Trophoblast cell (in vitro differentiated cells and primary cell): ENCODE measurements at regions not wholly inside any gene's neighbourhood (a gene's known extent, or its start where the extent isn't known, plus 50 kb on each side); places are given as distances from the start of the nearest gene placed in this dataset.
"Not testable (repeated sequence)": the region's sequence is repeated elsewhere in the genome, so short reads cannot be mapped to it uniquely, and the experiment has no call there.

Experiments used
- DNase-seq, 2 donors: peaks; one replicate each; pipeline ENCODE4 v3.0.0-alpha.2; 2016
- H2AFZ ChIP-seq: 2 replicates; pipeline ENCODE4 v1.6.1; 2013; ENCODE audit warnings: low read length, moderate library complexity, mild to moderate bottlenecking; ENCODE audit not compliant: insufficient read depth, poor library complexity
- H2AK5ac ChIP-seq: 2 replicates; pipeline ENCODE4 v1.6.1; 2013; ENCODE audit warnings: mild to moderate bottlenecking, low read length
- H2BK120ac ChIP-seq: 2 replicates; pipeline ENCODE4 v1.6.1; 2013; ENCODE audit warnings: low read length, mild to moderate bottlenecking, moderate library complexity; ENCODE audit not compliant: insufficient read depth, poor library complexity
- H2BK12ac ChIP-seq: 2 replicates; pipeline ENCODE4 v1.6.1; 2013; ENCODE audit warnings: mild to moderate bottlenecking, low read length, moderate library complexity
- H2BK5ac ChIP-seq: 2 replicates; pipeline ENCODE4 v1.6.1; 2013; ENCODE audit warnings: low read length, low read depth, moderate library complexity, mild to moderate bottlenecking; ENCODE audit not compliant: poor library complexity
- H3K14ac ChIP-seq: 2 replicates; pipeline ENCODE4 v1.6.1; 2013; ENCODE audit warnings: mild to moderate bottlenecking, low read length
- H3K18ac ChIP-seq: 2 replicates; pipeline ENCODE4 v1.6.1; 2013; ENCODE audit warnings: mild to moderate bottlenecking, low read length
- H3K23ac ChIP-seq: 2 replicates; pipeline ENCODE4 v1.6.1; 2013; ENCODE audit warnings: low read length
- H3K27ac ChIP-seq: 2 replicates; pipeline ENCODE4 v1.5.1; 2013; ENCODE audit warnings: low read depth, mild to moderate bottlenecking, inconsistent platforms, low read length, moderate library complexity
- H3K27me3 ChIP-seq: 2 replicates; pipeline ENCODE4 v1.6.1; 2013; ENCODE audit warnings: inconsistent platforms, mild to moderate bottlenecking, low read length, moderate library complexity; ENCODE audit not compliant: insufficient read depth
- H3K36me3 ChIP-seq, 2 experiments: 1 replicate in 1 of 2; 2 replicates in 1 of 2; pipeline ENCODE4 v1.6.1; 2013; ENCODE audit warnings: low read length in 2 of 2, mild to moderate bottlenecking in 2 of 2, moderate library complexity in 1 of 2; ENCODE audit not compliant: insufficient read depth in 2 of 2, control insufficient read depth in 1 of 2
- H3K4ac ChIP-seq: 2 replicates; pipeline ENCODE4 v1.6.1; 2013; ENCODE audit warnings: low read depth, mild to moderate bottlenecking, low read length, moderate library complexity
- H3K4me1 ChIP-seq, 2 experiments: 1 replicate in 1 of 2; 2 replicates in 1 of 2; pipeline ENCODE4 v1.6.1; 2013; ENCODE audit warnings: low read length in 2 of 2, mild to moderate bottlenecking in 2 of 2, moderate library complexity in 1 of 2; ENCODE audit not compliant: insufficient read depth in 2 of 2, control insufficient read depth in 1 of 2
- H3K4me2 ChIP-seq: 2 replicates; pipeline ENCODE4 v1.6.1; 2013; ENCODE audit warnings: inconsistent platforms, mild to moderate bottlenecking, low read length, moderate library complexity
- H3K4me3 ChIP-seq: 2 replicates; pipeline ENCODE4 v1.5.1; 2013; ENCODE audit warnings: mild to moderate bottlenecking, low read depth, low read length, inconsistent platforms
- H3K79me1 ChIP-seq: one replicate; pipeline ENCODE4 v1.6.1; 2013; ENCODE audit warnings: low read length
- H3K79me2 ChIP-seq: 2 replicates; pipeline ENCODE4 v1.6.1; 2013; ENCODE audit warnings: low read length, mild to moderate bottlenecking; ENCODE audit not compliant: control insufficient read depth, insufficient read depth, poor library complexity
- H3K9ac ChIP-seq: 2 replicates; pipeline ENCODE4 v1.6.1; 2013; ENCODE audit warnings: mild to moderate bottlenecking, low read length
- H3K9me3 ChIP-seq: 2 replicates; pipeline ENCODE4 v1.6.1; 2013; ENCODE audit warnings: low read depth, mild to moderate bottlenecking, control low read depth, inconsistent platforms, low read length; ENCODE audit not compliant: insufficient read depth
- H4K12ac ChIP-seq: 2 replicates; pipeline ENCODE4 v1.6.1; 2013; ENCODE audit warnings: low read depth, mild to moderate bottlenecking, low read length, moderate library complexity
- H4K8ac ChIP-seq: 2 replicates; pipeline ENCODE4 v1.6.1; 2013; ENCODE audit warnings: low read depth, mild to moderate bottlenecking, low read length, moderate library complexity
- H4K91ac ChIP-seq: one replicate; pipeline ENCODE4 v1.6.1; 2013; ENCODE audit warnings: low read depth, mild to moderate bottlenecking, low read length, moderate library complexity
- WGBS: extraction: QIAGEN DNeasy Blood & Tissue Kit; methylation state at CpG from one replicate; pipeline ENCODE4 v1.1.7; 2013; ENCODE audit warnings: missing lambda C conversion rate; ENCODE audit not compliant: insufficient read length, insufficient coverage; ENCODE audit errors: extremely low coverage; 5-methylcytosine and 5-hydroxymethylcytosine counted together

- not testable (repeated sequence) for H3K9ac ChIP-seq, DNase-seq, H3K79me2 ChIP-seq, H2BK120ac ChIP-seq, H2BK12ac ChIP-seq, H3K23ac ChIP-seq, H3K27ac ChIP-seq, H4K91ac ChIP-seq, H2AK5ac ChIP-seq, H2AFZ ChIP-seq, H2BK5ac ChIP-seq, H3K14ac ChIP-seq, H3K4me1 ChIP-seq, H3K36me3 ChIP-seq, H3K18ac ChIP-seq, H4K8ac ChIP-seq, H3K27me3 ChIP-seq, H4K12ac ChIP-seq, H3K4me2 ChIP-seq, H3K79me1 ChIP-seq, H3K4me3 ChIP-seq, H3K4ac ChIP-seq
- peaks cover 12% of the 10 kb centered on the region for H3K9me3 ChIP-seq
Measured at GRCh38 chr16:35804465-35804864, 2345.1 kb downstream of the TP53TG3F start.

DNA sequence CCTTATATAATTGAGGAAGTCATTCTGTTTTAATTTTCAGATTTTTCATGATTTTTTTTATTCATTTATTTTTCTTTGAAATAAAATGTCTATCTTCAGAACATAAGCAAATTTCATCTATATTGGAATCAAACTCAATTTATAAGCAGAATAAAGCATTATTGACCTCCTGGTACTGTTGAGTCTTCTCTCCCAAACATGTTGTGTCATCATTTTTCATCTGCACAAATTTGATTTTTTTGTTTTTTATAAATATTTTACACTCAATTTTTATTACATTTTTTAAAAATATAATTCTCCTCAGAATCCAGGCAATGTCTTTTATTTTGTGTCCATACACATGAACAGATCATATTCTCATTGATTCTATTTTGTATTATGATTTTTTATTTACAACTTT lies 2363.9 kb downstream of the TP53TG3F start:
- no peak overlapping the region for H2BK120ac ChIP-seq
- H3K27me3 ChIP-seq: no peaks in the 10 kb centered on the region
- H2BK12ac ChIP-seq: no peak overlapping the region
- H4K12ac ChIP-seq: no peak overlapping the region
- no peak for DNase-seq
- no peak overlapping the region for H3K4me2 ChIP-seq
- no peak overlapping the region for H4K91ac ChIP-seq
- H3K79me2 ChIP-seq: no peaks in the 10 kb centered on the region
- no peak overlapping the region for H3K9ac ChIP-seq
- no peaks in the 10 kb centered on the region for H3K4me1 ChIP-seq
- no peak overlapping the region for H3K23ac ChIP-seq
- H3K14ac ChIP-seq: no peak overlapping the region
- no peak overlapping the region for H2AK5ac ChIP-seq
- no peak overlapping the region for H3K18ac ChIP-seq
- no peak overlapping the region for H4K8ac ChIP-seq
- H3K79me1 ChIP-seq: no peaks in the 10 kb centered on the region
- H3K4ac ChIP-seq: no peak overlapping the region
- no peaks in the 10 kb centered on the region for H3K36me3 ChIP-seq
- H2AFZ ChIP-seq: no peak overlapping the region
- H3K4me3 ChIP-seq: no peak overlapping the region
- H3K9me3 ChIP-seq: no peaks in the 10 kb centered on the region
- no peak overlapping the region for H2BK5ac ChIP-seq
- H3K27ac ChIP-seq: no peak overlapping the region

DNA sequence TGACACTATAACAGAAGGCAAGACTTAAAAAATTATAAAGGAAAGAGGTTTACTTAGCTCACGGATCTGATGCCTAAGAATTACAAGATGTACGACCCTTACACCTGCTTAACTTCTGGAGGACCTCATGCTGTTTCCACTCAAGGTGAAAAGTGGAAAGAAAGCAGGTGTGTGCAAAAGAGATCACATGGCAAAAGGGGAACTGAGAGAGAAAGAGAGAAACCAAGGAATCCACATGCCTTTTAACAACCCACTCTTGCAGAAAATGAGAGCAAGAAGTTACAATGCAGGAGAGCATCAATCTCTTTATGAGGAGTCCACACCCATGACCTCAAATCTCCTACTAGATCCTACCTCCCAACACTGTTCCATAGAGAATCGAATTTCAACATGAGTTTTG lies 2382.2 kb downstream of the TP53TG3F start:
- no peak overlapping the region for H3K23ac ChIP-seq
- H3K9ac ChIP-seq: no peak overlapping the region
- no peak overlapping the region for H2BK120ac ChIP-seq
- H2AK5ac ChIP-seq: no peak overlapping the region
- H3K14ac ChIP-seq: no peak overlapping the region
- no peaks in the 10 kb centered on the region for H3K36me3 ChIP-seq
- H2AFZ ChIP-seq: no peak overlapping the region
- no peak overlapping the region for H3K4me2 ChIP-seq
- H4K12ac ChIP-seq: no peak overlapping the region
- H3K79me1 ChIP-seq: no peaks in the 10 kb centered on the region
- no peak overlapping the region for H4K91ac ChIP-seq
- peaks cover 8% of the 10 kb centered on the region for H3K9me3 ChIP-seq
- no peaks in the 10 kb centered on the region for H3K79me2 ChIP-seq
- no peak overlapping the region for H3K4me3 ChIP-seq
- WGBS: no CpG with 5 or more reads among the region's 3 CpGs
- H3K18ac ChIP-seq: no peak overlapping the region
- no peak overlapping the region for H3K4ac ChIP-seq
- DNase-seq: no peak
- no peaks in the 10 kb centered on the region for H3K4me1 ChIP-seq
- H3K27ac ChIP-seq: no peak overlapping the region
- no peak overlapping the region for H2BK12ac ChIP-seq
- H2BK5ac ChIP-seq: no peak overlapping the region
- H3K27me3 ChIP-seq: no peaks in the 10 kb centered on the region
- no peak overlapping the region for H4K8ac ChIP-seq

GRCh38 chr16:35862242-35862641 lies 2402.8 kb downstream of the TP53TG3F start:
- Histone ChIP-seq H2BK120ac (no peak overlapping the region), H3K4me1 (no peaks in the 10 kb centered on the region), H4K12ac (no peak overlapping the region), H3K27ac (no peak overlapping the region), H4K91ac (no peak overlapping the region), H3K79me1 (no peaks in the 10 kb centered on the region), H4K8ac (no peak overlapping the region), H3K79me2 (no peaks in the 10 kb centered on the region), H3K4me2 (no peak overlapping the region), H3K9me3 (peaks cover 8% of the 10 kb centered on the region), H3K4ac (no peak overlapping the region), H2AFZ (no peak overlapping the region), H3K27me3 (no peaks in the 10 kb centered on the region), H2BK5ac (no peak overlapping the region), H2AK5ac (no peak overlapping the region), H3K18ac (no peak overlapping the region), H3K4me3 (no peak overlapping the region), H3K36me3 (no peaks in the 10 kb centered on the region), H3K23ac (no peak overlapping the region), H3K9ac (no peak overlapping the region), H2BK12ac (no peak overlapping the region), H3K14ac (no peak overlapping the region)
- DNase-seq: no peak

DNA sequence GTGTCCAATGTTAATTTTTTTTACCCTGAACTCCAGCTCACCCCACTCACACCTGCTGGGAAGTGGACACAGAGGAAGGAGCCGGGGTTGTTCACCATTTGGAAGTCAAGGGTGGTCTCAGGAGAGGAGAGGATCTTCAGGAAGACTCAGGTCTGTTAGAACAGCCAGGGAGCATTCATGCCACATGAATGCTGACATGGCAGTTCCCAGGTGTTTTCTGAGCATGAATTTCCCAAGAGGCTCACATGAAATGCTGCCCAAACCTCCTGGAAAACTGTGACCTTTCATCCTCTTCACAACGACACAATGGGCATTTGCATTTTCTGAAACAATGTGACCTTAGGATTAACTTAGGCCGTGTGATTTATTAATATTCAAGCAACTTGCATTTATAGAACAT lies 2409.2 kb downstream of the TP53TG3F start:
- Histone ChIP-seq H3K4me3 (no peak overlapping the region), H3K23ac (no peak overlapping the region), H2BK120ac (no peak overlapping the region), H3K9ac (no peak overlapping the region), H2BK5ac (no peak overlapping the region), H3K9me3 (peaks cover 12% of the 10 kb centered on the region), H3K79me1 (no peaks in the 10 kb centered on the region), H4K91ac (no peak overlapping the region), H2BK12ac (no peak overlapping the region), H3K18ac (no peak overlapping the region), H4K12ac (no peak overlapping the region), H4K8ac (no peak overlapping the region), H3K27ac (no peak overlapping the region), H3K4me2 (no peak overlapping the region), H3K14ac (no peak overlapping the region), H3K27me3 (no peaks in the 10 kb centered on the region), H3K4ac (no peak overlapping the region), H2AK5ac (no peak overlapping the region), H3K4me1 (no peaks in the 10 kb centered on the region), H3K79me2 (no peaks in the 10 kb centered on the region), H2AFZ (no peak overlapping the region), H3K36me3 (no peaks in the 10 kb centered on the region)
- WGBS: no CpG with 5 or more reads among the region's 3 CpGs
- no peak for DNase-seq
